Fibroblast of skin of scalp (primary cell): ENCODE measurements at regions not wholly inside any gene's neighbourhood (a gene's known extent, or its start where the extent isn't known, plus 50 kb on each side); places are given as distances from the start of the nearest gene placed in this dataset.
A peak's percentile ranks its signal among the peaks of the same experiment; 100 is the strongest.
"Not testable (repeated sequence)": the region's sequence is repeated elsewhere in the genome, so short reads cannot be mapped to it uniquely, and the experiment has no call there.

ENCODE experiments used
- DNase-seq: peaks from one replicate; pipeline ENCODE4 v3.0.0-alpha.2; 2013

DNA sequence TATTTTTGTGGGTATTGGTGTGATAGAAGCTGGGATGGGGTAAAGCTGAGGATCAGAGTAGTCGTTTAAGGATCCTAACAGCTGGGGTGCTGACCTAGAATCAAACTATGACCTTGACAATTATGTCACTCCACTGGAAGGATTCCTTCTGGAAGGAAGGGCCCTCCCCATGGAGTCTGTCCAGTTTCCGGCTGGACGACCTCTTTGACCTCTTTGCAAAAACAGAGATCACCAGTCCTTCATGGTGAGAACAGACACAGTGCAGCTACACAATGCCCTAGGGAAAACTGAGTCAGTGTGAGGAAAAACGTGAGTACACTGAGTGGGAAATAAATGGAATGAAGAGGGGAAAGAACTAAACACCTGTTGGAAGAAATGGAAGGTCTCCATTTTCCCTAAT lies 445.6 kb downstream of the MAT2B start:
- DNase-seq = no peak

DNA sequence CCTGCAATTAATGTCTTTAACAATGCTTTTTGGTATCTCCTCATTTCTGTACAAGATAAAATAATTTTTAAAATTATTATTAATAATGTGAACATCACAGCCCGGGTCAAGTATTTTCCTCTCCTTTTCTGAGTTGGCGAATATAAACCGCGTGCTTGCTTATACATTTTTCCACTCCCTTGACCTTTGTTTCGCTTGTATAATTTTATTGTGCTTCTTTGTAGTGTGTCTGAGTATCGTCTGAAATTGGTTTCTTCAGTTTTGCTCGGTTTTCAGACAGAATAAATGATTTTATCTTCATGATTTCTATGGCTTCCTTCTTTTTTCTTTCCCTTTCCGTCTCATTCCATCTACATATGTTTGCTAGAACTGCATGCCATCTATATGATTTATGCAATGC lies 448.5 kb downstream of the MAT2B start:
- no peak for DNase-seq

DNA sequence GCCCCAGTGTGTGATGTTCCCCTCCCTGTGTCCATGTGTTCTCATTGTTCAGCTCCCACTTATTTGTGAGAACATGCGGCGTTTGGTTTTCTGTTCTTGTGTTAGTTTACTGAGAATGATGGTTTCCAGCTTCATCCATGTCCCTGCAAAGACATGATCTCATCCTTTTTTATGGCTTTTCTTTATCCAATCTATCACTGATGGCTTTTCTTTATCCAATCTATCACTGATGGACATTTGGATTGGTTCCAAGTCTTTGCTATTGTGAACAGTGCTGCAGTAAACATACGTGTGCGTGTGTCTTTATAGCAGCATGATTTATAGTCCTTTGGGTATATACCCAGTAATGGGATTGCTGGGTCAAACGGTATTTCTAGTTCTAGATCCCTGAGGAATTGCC lies 455.8 kb downstream of the MAT2B start:
- DNase-seq = not testable (repeated sequence)

DNA sequence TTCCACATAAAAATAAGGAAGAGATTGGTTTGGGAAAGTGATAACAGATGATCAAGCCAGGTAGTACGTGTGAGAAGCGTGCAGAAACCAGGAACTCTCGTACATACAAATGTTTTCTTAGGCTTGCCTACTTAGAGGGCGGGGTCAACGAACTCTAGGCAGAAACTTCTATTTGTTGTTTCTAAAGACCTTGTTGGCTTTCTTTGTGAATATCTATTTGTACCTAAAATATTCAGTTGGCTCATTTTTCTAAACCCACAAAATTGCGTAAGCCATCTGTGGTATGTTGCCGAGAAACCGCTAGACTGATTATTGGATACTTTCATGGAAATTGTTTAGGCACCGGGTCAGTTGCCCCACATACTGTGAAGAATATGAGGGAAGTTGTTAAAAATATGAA lies 458.5 kb downstream of the MAT2B start:
- DNase-seq = peak; percentile 52

DNA sequence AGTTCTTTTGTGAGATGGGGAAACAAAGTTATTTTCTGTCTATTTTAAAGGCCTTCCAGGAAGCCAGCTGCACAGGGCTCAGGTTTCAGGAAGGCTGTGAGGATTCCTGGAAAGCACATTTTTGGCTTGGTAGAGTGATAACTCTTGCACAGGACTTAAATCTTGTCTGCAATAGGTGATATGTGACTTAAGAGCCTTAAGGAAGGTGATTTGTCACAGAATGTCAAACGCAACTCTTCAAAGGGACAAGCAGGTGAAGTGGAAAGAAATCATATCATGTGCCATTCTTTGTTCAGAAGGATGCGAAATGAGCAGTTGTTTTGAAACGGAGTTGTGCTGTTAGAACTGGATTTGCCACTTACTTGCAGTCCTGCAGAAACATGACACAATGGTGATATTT lies 459.3 kb downstream of the MAT2B start:
- no peak for DNase-seq

DNA sequence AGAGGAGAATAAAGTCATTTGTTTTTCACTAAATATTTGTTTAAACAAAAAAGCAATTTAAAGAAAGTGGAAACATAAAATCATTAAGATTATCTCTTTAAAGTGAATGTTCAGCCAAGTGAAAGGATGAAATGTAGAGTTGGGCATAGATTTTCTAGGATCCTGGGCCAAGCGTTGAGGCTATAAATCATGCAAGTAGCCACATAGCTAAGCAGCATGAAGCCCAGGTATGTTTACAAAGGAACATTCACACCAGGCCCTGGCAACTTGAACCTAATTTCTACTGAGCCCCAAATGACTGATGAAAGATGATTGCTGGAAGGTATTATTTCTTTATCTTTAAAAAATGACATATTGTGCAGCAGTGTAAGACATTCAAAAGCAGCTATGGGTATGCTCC lies 461.8 kb downstream of the MAT2B start:
- no peak for DNase-seq

DNA sequence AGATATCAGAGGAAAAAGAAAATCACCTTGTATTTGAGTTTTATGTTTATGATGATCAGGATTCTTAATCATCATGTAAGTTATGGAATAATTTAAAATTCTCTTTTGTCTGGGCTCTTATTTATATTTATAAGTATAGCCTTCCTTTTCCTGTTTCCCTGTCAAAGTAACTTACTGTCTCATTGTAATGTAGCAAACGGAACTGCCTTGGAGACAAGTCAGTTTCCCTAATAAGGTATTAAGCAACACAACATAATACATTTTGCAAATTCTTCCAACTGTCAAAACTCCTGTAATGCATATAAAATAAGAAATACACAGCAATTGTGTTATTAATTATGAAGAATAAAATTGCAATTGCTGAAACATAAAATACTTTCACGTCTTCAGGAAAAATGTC lies 463.2 kb downstream of the MAT2B start:
- DNase-seq = no peak

DNA sequence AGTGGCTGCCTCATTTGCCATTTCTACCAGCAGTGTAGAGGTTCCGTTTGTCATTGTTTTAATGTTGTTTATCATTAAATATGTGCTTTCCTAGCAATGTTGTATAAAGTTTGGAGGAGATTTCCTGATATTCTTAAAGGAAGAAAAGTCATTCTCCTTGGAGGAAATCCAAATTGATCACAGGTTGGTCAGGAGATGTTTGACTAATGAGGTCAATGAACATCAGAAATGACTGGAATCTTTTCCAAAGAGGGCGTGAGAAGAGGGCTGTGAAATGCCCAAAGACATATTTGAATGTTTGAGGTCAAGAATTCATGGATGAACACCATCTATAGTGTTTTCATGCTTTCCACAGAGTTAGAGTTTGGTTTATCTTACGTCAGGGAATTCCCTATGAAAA lies 471.3 kb downstream of the MAT2B start:
- DNase-seq = peak; percentile 10

DNA sequence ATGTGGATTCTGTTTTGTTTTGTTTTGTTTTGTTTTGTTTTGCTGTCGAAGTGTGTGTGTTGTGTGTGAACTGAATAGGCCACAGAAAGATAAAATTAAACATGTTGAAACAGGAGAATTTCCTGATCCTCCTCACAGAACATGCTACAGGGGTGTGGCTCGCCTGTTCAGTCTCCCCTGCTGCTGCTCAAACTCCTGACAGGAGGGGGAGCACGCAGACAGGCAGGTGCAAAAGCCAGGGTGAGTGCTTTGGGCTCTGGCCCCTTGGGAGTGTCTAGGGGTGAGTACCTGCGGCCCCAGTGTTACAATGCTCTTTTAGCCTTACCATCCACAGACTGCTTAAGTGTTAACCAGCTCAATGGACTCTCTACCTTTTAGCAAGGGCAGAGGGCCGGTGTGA lies 473.5 kb downstream of the MAT2B start:
- DNase-seq = no peak

DNA sequence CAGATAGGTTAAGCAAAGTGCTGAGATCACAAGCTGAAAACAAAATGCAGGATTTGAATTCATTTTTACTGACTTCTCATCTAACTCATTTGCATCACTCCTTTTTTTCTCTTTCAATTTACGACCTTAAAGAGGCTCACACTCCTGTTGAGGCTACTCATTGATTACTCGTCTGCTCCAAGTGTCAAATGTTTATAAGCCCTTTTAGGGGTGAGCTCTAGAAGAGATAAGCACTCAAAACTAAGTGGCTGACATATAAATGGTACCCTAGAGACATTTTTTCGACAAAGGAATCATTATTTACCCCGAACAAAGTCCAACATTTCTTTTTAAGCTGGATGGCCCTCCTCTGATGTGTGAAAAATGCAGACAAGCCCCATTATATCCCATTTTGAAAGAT lies 483.1 kb downstream of the MAT2B start:
- no peak for DNase-seq

DNA sequence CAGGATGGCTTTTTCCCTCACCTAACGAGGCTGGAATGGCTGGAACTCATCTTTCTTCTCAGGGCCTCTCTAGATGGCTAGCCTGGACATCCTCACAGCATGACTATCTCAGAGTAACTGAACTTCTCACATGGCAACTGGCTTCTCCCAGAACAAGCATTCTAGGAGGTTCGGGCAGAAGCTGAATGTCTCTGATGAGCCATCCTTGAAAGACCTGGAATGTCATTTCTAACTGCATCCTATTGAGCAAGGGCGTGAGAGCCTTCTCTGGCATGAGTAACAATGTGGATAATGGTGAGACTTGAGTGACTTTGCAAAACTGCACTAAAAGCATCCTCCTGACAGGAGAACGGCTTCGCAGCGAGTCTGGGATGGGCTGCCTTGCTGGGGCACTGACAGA lies 487.7 kb downstream of the MAT2B start:
- DNase-seq = peak; percentile 9

DNA sequence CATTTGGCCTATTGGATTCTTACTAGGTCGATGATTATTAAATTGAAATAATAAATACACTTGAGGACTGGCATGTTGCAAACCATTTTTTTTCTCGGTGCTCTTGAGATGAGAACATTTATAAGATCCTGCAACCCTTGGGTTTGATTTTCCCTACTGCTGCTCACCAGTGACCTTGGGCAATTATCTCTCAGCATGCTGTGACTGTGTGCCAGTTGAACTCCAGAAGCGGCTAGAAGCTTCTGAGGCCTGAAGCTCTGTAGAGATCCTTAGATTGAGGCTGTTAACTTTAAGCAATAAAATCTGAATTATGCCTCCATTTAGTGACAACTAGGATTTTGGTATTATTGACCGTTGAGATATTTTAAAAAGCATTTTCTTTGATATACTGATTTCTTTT lies 489.8 kb downstream of the MAT2B start:
- DNase-seq = no peak

DNA sequence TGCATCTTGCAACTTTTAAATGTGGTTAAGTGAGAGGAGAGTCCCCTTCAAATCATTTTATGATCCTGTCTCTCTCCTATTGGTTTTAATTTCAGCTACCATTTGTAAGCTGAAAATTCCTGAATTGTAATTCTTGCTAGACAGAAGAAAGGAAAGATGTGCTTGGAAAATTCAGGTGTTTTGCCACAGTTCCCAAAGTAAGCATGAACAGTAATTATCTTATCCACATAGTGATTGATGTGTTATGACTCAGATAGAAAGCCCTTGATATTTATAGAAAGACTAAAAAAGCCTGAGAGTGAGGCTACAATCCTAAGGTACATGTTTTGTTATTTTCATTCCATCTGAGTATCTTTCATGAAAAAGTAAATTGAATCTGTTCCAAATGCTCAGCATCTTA lies 492.5 kb downstream of the MAT2B start:
- DNase-seq = no peak

DNA sequence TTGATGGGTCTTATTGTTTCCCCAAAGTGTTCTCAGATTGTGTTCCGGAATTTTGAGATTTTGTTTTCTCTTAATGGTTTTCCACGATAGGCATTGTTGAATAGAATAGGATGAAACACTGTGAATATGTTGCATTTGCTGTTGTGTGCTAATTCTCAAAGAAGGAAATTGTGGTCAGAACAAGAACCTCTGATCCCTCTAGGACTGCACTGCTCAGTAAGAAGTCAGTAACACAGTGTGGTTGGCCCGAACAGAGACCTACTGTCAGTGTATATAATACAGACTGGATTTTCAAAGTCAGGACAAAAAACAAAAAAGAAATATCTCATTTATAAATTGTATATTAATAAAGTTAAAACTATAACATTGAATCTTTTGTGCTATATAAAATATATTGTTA lies 494.8 kb downstream of the MAT2B start:
- no peak for DNase-seq

DNA sequence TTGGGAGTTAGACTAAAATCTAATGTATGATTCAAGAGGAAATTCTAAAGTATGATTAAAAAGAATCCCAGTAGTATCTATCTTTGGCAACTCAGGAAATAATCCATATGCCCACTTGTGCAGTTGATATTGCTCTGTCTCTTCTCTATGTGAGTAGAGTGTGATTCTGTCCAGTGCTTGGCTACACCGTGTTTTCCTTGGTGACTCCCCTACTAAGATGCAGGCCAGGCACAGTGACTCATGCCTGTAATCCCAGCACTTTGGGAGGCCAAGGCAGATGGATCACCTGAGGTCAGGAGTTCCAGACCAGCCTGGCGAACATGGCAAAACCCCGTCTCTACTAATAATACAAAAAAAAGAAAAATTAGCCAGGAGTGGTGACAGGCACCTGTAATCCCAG lies 495.4 kb downstream of the MAT2B start:
- DNase-seq = no peak

DNA sequence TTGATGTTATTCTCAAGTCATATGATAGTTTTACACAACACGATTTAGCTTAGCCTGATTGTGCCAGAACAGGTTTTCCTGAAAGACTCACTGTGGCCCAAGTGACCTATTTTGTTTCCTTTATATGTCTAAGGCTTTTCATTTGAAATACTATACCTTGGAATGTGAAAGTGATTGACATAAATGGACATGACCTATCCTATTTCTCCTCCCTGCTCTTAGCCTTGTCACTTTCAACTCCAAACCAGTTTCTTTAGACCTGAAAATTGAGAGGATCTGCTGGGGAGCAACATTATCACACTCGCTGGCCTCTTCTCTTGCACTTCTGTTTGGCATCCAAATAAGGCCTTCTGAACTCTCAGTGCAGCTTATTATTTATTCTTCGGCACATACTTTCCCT lies 496.8 kb downstream of the MAT2B start:
- DNase-seq = no peak

DNA sequence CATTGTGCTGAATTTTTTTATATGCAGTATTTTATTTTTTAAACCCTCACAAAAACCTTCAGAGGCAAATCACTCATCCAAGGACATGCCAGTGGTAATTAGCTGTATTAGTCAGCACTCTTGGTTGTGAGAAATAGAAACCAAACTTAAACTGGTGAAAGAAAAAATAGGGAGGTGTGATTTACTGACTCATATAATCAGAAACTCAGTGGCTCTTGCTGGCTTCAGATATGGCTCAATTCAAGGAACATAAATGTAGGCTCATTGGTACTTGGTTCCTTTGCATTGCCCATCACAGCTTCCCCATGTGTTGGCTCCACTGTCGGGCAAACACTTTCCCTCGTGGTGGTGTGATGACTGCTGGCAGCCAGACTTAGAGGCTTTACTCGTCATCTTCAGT lies 497.2 kb downstream of the MAT2B start:
- DNase-seq = peak; percentile 73

DNA sequence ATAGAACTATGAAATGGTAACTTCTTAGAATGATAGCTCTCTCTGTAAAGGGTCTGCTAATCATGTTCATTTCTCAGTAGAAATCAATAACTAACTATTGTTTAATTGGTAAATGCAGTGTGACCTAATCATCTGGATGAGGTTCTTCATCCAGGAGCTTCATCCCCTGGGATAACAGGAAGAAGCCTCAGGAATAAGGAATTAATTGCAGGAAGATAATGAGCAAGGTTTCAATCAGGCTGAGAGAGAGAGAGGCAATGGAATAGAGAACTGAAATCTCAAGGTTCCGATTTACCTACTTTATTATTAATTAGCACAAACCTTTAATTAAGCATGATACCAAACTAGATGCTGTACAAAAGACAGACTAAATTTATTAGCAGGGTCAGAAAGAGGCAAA lies 499.7 kb downstream of the MAT2B start:
- no peak for DNase-seq

DNA sequence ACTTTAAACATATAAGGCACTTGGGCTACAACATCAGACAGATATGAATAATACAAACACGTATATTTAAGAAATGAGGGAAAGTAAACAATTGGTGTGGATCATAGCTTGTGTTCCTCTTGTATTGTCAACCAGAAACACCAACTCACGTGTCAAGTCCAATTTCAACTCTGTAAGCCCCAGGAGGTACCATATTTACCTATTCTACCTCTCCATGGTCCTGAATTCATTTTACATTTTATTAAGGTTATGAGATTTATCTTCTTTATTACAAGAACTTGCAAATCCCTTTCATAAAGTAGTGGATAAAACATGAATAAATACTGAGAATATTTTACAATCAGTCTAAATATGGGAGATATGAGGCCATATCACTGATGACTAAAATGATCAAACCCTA lies 501.6 kb downstream of the MAT2B start:
- DNase-seq = no peak

DNA sequence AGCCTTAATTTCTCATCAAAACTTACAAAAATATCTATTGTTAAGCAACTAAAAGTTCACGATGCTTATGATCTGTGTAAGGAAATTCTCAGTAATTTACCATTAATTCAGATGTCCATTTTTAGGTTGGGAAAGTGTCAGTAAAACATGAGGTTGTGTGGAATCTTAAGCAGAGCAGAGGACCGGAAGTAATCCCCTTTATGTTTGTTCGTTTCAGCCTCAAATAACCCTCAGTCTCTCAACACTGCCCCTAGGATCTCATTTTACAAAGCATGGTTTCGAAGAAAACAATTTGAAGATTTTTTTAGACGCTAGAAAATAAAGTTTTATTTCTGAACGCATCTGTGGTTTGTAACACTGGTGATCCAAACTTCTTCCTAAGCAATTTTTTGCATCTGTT lies 504.2 kb downstream of the MAT2B start:
- DNase-seq = no peak

DNA sequence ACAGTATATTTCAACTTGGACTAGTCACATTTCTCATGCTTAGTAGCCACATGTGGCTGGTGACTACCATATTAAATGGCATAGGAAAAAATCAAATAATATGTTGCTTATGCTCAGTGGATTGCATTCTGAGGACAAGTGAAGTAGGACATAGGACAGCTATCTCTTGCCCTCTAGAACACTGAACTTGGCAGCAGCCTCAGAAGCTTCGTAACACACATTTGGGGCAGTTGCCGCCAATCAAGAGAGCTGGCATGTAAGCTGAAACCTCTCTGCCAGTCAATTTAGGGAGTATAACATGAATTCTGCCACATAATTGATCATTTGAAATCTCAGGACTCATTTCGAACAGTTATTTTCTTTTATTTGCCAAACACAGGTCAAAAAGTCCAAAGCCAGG lies 505.5 kb downstream of the MAT2B start:
- no peak for DNase-seq

DNA sequence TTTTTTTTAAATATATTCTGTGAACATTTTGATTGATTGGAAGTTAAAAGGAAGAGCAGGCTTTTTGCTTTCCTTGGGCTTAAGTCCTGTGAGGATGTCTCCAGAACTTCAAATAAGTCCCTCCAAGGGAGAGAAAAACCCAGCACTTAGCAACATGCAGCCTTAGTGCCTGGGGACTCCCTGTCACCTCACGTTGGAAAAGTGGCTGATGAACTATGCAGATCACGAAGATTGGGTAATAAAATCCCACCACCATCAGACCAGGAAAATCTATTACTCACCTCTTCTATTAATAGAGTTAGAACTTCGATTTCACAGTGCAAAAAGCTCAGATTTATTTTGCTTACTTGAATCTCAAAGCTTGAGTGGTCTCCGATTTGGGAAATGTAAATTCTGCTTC lies 507.0 kb downstream of the MAT2B start:
- no peak for DNase-seq

DNA sequence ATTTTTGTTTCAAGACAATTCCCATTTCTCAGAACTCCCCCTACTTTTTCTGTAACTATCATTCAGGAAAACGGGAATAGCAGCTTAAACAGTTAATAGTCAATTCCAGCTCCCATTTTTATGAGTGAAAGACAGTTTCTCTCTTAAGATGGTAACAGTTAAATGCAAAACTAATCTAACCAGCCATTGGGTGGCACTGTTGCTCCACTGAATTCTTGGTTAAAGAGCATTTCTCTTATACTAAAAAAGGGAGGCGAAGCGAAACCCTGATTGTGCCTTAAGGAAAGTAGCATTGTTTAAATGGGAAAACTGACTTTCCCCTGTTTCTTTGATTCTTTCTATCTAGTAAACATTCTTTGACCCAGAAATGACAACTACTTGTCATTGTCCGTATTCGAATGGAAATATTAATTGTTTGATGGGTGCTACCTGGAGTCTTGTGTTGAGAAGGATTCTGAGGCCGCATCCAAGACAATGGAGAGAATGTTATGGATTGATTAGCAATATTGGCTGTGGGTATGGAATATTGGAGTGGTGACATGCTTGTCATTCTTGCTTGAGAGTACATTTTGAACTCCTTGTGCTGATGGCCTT lies 507.8 kb downstream of the MAT2B start:
- DNase-seq = peak; percentile 78

DNA sequence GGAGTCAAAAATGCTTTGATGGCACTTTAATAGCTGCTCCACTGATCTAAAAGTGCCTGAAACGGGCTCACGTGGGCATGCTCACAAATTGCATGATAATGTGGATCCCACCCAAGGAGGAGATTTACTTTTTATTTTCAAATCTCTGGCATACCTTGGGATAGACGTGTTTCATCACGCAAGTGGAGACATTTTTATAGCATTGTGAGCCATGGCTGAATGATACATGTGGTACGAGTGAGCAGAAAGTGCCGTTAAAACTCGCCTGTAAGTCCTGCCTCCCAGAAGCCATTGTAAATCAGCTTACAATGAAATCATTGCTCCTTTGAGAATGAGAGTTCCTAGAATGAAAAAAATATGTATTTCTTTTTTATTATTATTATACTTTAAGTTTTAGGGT lies 514.7 kb downstream of the MAT2B start:
- DNase-seq = no peak

DNA sequence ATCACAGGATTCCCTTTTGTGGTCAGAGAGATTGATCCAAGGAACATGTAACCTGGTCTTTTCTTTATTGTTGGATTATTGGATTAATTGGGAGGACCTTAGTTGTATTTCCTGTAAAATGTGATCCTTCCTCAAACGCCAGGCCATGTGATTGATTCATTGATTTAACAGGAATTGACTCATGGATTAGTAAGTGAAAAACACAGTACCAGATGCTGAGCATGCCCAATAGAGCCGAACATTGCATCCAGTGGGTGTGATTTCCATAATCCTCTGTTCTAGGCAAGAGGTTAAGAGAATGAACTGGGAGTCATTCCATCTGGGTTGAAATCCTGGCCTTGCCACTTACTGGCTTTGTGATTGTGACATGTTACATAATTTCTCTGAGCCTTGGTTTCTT lies 522.3 kb downstream of the MAT2B start:
- no peak for DNase-seq
